CD4-positive, CD25-positive, alpha-beta regulatory T cell (primary cell): ENCODE measurements at regions not wholly inside any gene's neighbourhood (a gene's known extent, or its start where the extent isn't known, plus 50 kb on each side); places are given as distances from the start of the nearest gene placed in this dataset.
A peak's percentile ranks its signal among the peaks of the same experiment; 100 is the strongest.

Experiments
- ATAC-seq, 2 donors: fragments of 150-1000 bp; cut with Tn5 transposase; one replicate each; pipeline ENCODE4 v1.10.0; 2021; ENCODE audit warnings: low read depth in 2 of 2, moderate number of reproducible peaks in 2 of 2, moderate library complexity in 1 of 2
- DNase-seq, 3 donors: peaks; one replicate each; pipeline versions ENCODE4 v3.0.0 to v3.0.0-alpha.2; 2012 to 2022; ENCODE audit warnings: mixed read lengths in 1 of 3
- H3K27ac ChIP-seq: one replicate; pipeline ENCODE4 v1.7.0; 2013; ENCODE audit warnings: mild to moderate bottlenecking, low read length; ENCODE audit not compliant: insufficient read depth, poor library complexity, severe bottlenecking
- H3K27me3 ChIP-seq: one replicate; pipeline ENCODE4 v1.7.0; 2013; ENCODE audit warnings: low read length; ENCODE audit not compliant: control insufficient read depth, insufficient read depth
- H3K36me3 ChIP-seq: one replicate; pipeline ENCODE4 v1.7.0; 2013; ENCODE audit warnings: mild to moderate bottlenecking, low read length, moderate library complexity; ENCODE audit not compliant: control insufficient read depth, insufficient read depth
- H3K4me1 ChIP-seq: 2 replicates; pipeline ENCODE4 v1.7.0; 2013; ENCODE audit warnings: mild to moderate bottlenecking, low read length; ENCODE audit not compliant: insufficient read depth, control insufficient read depth, poor library complexity, severe bottlenecking
- H3K4me3 ChIP-seq: one replicate; pipeline ENCODE4 v1.7.0; 2013; ENCODE audit warnings: low read depth, mild to moderate bottlenecking, low read length, moderate library complexity
- H3K9me3 ChIP-seq, 2 experiments: 1 replicate in 1 of 2; 2 replicates in 1 of 2; pipeline ENCODE4 v1.7.0; 2013; ENCODE audit warnings: low read length in 2 of 2, mild to moderate bottlenecking in 1 of 2, moderate library complexity in 1 of 2; ENCODE audit not compliant: control insufficient read depth in 2 of 2
- H3K27ac Mint-ChIP-seq, 3 donors: one replicate each; pipeline ENCODE4 v1.8.0; 2020 to 2022; ENCODE audit warnings: mild to moderate bottlenecking in 3 of 3, mixed read lengths in 3 of 3, moderate library complexity in 2 of 3
- H3K27me3 Mint-ChIP-seq: one replicate; pipeline ENCODE4 v1.8.0; 2022; ENCODE audit warnings: mild to moderate bottlenecking, mixed read lengths
- H3K36me3 Mint-ChIP-seq: one replicate; pipeline ENCODE4 v1.8.0; 2020; ENCODE audit warnings: mixed read lengths
- H3K4me1 Mint-ChIP-seq, 4 donors: one replicate each; pipeline ENCODE4 v1.8.0; 2020 to 2022; ENCODE audit warnings: mixed read lengths in 4 of 4, mild to moderate bottlenecking in 1 of 4
- H3K4me3 Mint-ChIP-seq, 4 donors: one replicate each; pipeline ENCODE4 v1.8.0; 2020 to 2022; ENCODE audit warnings: mild to moderate bottlenecking in 4 of 4, mixed read lengths in 4 of 4, moderate library complexity in 3 of 4
- H3K9me3 Mint-ChIP-seq, 7 donors: one replicate each; pipeline ENCODE4 v1.8.0; 2020 to 2022; ENCODE audit warnings: mixed read lengths in 7 of 7, mild to moderate bottlenecking in 3 of 7, moderate library complexity in 2 of 7

DNA sequence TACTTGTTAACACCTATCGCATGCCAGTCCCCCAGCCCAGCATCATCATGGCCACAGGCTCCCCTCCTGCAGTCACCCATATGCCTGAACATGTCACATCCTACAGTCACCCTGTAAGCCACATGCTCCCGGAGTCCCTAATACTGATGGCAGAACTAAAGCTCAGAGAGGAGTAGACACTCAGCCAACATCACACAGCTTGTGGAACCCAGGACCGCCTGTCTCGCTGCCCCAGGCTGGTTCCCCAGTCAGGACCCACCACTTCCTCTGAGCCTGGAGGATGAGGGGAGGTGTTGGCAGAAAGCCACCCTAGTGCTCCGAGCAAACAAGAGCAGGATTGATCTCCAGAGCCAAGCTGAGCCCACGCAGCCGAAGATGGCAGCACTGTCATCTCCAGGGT is 85.0 kb upstream of the MYL10 start:
- Histone ChIP-seq H3K36me3 (no peaks in the 10 kb centered on the region), H3K9me3 (no peaks in the 10 kb centered on the region), H3K4me3 (no peak overlapping the region), H3K27ac (no peak overlapping the region), H3K27me3 (no peaks in the 10 kb centered on the region), H3K4me1 (no peaks in the 10 kb centered on the region)
- H3K4me1 Mint-ChIP-seq = no peaks in the 10 kb centered on the region
- DNase-seq = no peak
- no peak for ATAC-seq
- no peak overlapping the region for H3K4me3 Mint-ChIP-seq
- H3K27ac Mint-ChIP-seq = peak overlapping the region in 1 of 3 donors; percentile 48
- H3K9me3 Mint-ChIP-seq = peaks cover 0 to 3% (median 0%) of the 10 kb centered on the region in 7 donors
- no peaks in the 10 kb centered on the region for H3K36me3 Mint-ChIP-seq
- H3K27me3 Mint-ChIP-seq = peaks cover 12% of the 10 kb centered on the region

DNA sequence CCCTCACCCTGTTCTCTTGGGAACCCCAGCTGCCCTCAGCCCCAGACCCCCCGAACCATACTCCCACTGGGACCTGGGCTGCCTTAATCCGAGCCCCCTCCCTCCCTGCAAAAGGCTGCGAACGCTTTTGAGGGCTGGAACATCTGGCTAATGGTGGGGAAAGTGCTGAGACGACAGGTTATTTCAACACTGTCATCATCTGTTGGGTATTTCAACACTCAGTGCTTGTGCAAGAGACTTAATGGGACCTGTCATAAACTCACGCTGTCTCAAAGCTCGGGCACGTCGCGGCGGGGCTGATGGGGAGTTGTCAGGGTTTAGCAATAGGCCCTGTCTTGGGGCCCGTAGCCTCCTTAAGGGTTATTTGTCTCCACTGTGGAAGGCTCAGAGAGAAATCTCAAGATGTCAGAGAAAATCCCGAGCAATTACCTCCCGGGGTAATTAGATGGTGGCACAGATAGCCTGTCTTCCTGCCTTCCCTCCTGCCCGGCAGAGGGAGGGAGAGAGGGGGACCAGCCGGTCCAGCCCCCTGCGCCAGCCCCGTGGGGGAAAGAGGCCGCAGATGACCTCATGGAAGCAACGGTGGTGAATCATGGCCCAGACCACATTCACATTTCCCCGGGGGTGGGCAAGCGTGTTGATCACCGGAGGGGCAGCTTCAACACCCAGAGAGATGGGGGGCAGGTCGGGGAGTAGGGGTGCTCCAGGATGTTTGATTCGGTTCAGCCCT is 88.7 kb upstream of the MYL10 start:
- Histone ChIP-seq H3K36me3 (no peaks in the 10 kb centered on the region), H3K27ac (no peak overlapping the region), H3K4me3 (no peak overlapping the region), H3K27me3 (no peaks in the 10 kb centered on the region), H3K4me1 (no peaks in the 10 kb centered on the region), H3K9me3 (no peaks in the 10 kb centered on the region)
- peaks cover 0 to under 1% (median 0%) of the 10 kb centered on the region in 7 donors for H3K9me3 Mint-ChIP-seq
- no peak overlapping the region for H3K4me3 Mint-ChIP-seq
- H3K4me1 Mint-ChIP-seq = no peaks in the 10 kb centered on the region
- no peaks in the 10 kb centered on the region for H3K36me3 Mint-ChIP-seq
- H3K27ac Mint-ChIP-seq = no peak overlapping the region
- H3K27me3 Mint-ChIP-seq = peaks cover 7% of the 10 kb centered on the region
- ATAC-seq = peak in 1 of 2 donors; percentile 14
- no peak for DNase-seq

DNA sequence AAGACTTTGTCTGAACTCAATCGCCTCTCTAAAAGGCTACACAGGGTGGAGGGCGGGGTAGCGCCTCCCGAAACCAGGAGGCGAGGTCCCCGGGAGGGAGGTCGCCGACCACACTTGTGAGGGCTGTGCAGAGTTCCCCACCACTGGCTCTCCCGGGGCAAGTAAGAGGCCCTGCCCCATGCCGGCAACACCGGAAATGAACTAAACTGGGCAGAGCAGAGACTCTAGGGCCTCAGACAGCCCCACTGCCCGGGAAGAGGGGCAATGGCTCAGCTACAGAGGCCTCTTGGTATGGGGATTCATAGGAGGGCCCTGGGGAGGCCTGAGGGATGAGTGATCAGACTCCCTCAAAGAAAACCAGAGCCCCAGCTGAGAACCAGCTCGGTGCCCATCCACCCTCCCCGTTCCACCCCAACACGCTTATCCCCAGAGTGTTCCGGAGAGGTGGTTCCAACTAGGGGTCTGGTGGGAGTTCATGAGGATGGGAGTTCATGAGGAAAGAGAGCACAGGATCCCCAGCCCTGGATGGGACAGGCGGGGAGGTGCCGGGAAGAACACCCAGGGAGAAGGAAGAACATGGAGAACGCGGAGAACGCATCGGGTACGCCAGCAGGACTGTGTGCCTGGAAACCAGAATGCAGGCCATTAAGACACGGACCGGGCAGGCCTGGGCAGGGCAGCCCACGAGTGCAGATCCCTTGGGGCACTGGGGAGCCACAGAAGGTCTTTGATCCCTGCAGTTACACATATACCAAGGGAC is 89.4 kb upstream of the MYL10 start:
- Histone ChIP-seq H3K27ac (no peak overlapping the region), H3K9me3 (no peaks in the 10 kb centered on the region), H3K36me3 (no peaks in the 10 kb centered on the region), H3K4me3 (no peak overlapping the region), H3K4me1 (no peaks in the 10 kb centered on the region), H3K27me3 (no peaks in the 10 kb centered on the region)
- DNase-seq (no peak), ATAC-seq (no peak)
- Mint-ChIP-seq H3K9me3 (no peaks in the 10 kb centered on the region), H3K4me3 (no peak overlapping the region), H3K27ac (no peak overlapping the region), H3K27me3 (peaks cover 7% of the 10 kb centered on the region), H3K4me1 (no peaks in the 10 kb centered on the region), H3K36me3 (no peaks in the 10 kb centered on the region)

DNA sequence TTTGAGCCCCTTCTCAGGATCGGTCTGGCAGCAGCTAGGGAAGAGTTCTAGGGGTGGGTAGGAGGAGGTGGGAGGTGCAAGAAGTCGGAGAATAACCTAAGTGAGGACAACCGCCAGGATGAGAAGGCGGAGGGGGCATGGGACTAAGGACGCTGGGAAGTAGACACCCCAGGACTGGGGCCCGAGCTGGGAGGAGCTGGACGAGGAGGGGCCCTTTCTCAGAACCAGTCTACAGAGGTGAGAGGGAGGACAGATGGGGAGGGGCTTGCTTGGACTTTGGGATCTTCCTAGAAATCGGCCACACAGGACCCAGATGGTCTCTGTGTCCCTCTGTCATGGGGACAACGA is 90.0 kb upstream of the MYL10 start:
- Histone ChIP-seq H3K4me1 (no peaks in the 10 kb centered on the region), H3K4me3 (no peak overlapping the region), H3K36me3 (no peaks in the 10 kb centered on the region), H3K9me3 (no peaks in the 10 kb centered on the region), H3K27me3 (no peaks in the 10 kb centered on the region), H3K27ac (no peak overlapping the region)
- no peaks in the 10 kb centered on the region for H3K9me3 Mint-ChIP-seq
- no peak for ATAC-seq
- H3K4me3 Mint-ChIP-seq = no peak overlapping the region
- no peak overlapping the region for H3K27ac Mint-ChIP-seq
- no peaks in the 10 kb centered on the region for H3K4me1 Mint-ChIP-seq
- no peaks in the 10 kb centered on the region for H3K36me3 Mint-ChIP-seq
- DNase-seq = no peak
- H3K27me3 Mint-ChIP-seq = peaks cover 7% of the 10 kb centered on the region

DNA sequence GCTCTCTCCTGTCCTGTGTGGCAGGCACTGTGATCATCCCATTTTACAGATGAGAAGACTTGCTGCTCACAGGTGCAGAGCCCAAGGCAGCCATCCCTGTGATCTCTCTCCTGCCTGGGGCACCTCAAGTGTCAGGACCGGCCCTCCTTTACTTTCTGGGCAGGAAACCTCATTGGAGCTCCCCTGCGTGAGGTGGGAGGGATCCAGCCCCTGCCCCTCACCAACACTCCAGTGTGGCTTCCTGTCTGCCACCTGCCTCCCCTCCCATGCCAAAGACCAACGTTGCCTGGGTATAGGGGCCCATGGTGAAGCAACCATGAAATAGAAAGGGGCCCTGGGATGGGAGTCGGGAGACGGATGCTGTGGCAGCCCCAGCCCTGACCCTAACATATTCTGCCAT is 91.2 kb upstream of the MYL10 start:
- H3K4me1 ChIP-seq = no peaks in the 10 kb centered on the region
- no peak overlapping the region for H3K27ac Mint-ChIP-seq
- H3K9me3 Mint-ChIP-seq = no peaks in the 10 kb centered on the region
- no peaks in the 10 kb centered on the region for H3K9me3 ChIP-seq
- H3K4me1 Mint-ChIP-seq = no peaks in the 10 kb centered on the region
- H3K36me3 ChIP-seq = no peaks in the 10 kb centered on the region
- H3K27ac ChIP-seq = no peak overlapping the region
- peaks cover 7% of the 10 kb centered on the region for H3K27me3 Mint-ChIP-seq
- no peaks in the 10 kb centered on the region for H3K27me3 ChIP-seq
- ATAC-seq = no peak
- H3K4me3 Mint-ChIP-seq = no peak overlapping the region
- no peak for DNase-seq
- H3K4me3 ChIP-seq = no peak overlapping the region
- no peaks in the 10 kb centered on the region for H3K36me3 Mint-ChIP-seq

DNA sequence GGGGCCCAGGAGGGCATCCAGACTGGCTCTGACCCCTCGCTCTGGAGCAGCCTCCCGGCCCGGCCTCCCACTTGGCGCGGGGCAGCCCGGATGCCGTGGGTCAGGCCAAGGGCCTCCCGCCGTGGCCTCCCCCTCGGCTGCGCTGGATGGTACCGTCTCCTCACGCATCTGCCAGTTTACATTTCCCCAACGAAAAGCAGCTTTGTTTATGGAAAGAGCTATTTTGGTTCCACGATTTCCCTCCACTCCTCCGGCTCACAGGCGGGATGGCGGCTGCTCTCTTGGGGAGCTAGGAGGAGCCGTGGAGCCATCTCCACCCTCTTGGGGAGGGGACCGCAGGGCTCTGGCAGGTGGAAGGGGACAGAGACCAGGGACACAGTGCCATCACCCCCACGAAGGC is 93.2 kb upstream of the MYL10 start:
- Mint-ChIP-seq H3K36me3 (no peaks in the 10 kb centered on the region), H3K4me3 (no peak overlapping the region), H3K4me1 (no peaks in the 10 kb centered on the region), H3K9me3 (no peaks in the 10 kb centered on the region), H3K27ac (no peak overlapping the region), H3K27me3 (peaks cover 7% of the 10 kb centered on the region)
- H3K36me3 ChIP-seq = no peaks in the 10 kb centered on the region
- no peak for DNase-seq
- no peaks in the 10 kb centered on the region for H3K27me3 ChIP-seq
- H3K4me1 ChIP-seq = no peaks in the 10 kb centered on the region
- no peak overlapping the region for H3K27ac ChIP-seq
- no peak for ATAC-seq
- no peak overlapping the region for H3K4me3 ChIP-seq
- H3K9me3 ChIP-seq = no peaks in the 10 kb centered on the region

DNA sequence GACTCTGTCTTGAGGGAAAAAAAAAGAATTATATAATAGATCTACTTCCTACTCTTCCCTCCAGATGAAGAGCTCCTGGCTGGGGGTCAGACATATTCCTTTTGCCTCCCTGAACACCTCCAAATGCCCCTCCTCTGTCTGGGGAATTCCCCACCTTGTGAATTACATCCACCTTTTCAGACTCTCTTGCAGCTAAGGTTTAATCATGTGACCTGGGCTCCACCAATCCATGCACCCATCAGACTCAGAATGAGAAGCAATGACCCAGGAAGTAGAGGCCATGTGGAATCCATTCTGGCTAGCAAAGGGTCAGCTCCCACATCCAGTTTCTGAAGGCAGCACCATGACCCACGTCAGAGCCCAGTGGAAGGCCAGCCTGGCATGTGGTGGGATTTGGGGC is 93.6 kb upstream of the CUX1 start:
- H3K27me3 ChIP-seq = no peaks in the 10 kb centered on the region
- Mint-ChIP-seq H3K4me1 (no peaks in the 10 kb centered on the region), H3K4me3 (no peak overlapping the region), H3K27ac (no peak overlapping the region), H3K9me3 (peaks cover 0 to 2% (median 0%) of the 10 kb centered on the region in 7 donors), H3K27me3 (peaks cover 8% of the 10 kb centered on the region), H3K36me3 (no peaks in the 10 kb centered on the region)
- H3K9me3 ChIP-seq = no peaks in the 10 kb centered on the region
- DNase-seq (no peak), ATAC-seq (no peak)
- no peak overlapping the region for H3K27ac ChIP-seq
- no peaks in the 10 kb centered on the region for H3K4me1 ChIP-seq
- no peaks in the 10 kb centered on the region for H3K36me3 ChIP-seq
- no peak overlapping the region for H3K4me3 ChIP-seq

DNA sequence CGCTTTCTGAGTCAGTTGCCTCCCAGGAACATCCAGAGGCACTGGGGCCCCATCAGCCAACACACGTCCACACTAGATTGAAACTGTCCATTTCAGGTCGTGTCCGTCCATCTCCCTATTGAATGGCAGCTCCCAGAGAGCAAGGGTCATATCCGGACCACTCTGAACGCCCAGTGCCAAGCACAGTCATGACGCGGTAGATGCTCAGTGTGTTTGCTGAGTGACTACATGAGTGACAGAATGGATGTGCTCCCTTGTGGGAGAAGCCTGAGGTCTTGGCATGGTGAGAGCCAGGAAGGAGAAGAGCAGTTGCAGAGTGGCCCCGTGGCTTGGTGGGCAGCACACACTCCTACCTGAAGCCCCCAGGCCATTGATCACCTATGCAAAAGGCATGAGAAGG is 92.5 kb upstream of the CUX1 start:
- Histone ChIP-seq H3K4me1 (no peaks in the 10 kb centered on the region), H3K27me3 (no peaks in the 10 kb centered on the region), H3K27ac (no peak overlapping the region), H3K4me3 (no peak overlapping the region), H3K9me3 (no peaks in the 10 kb centered on the region), H3K36me3 (no peaks in the 10 kb centered on the region)
- no peak overlapping the region for H3K27ac Mint-ChIP-seq
- H3K4me1 Mint-ChIP-seq = no peaks in the 10 kb centered on the region
- no peak for DNase-seq
- no peaks in the 10 kb centered on the region for H3K36me3 Mint-ChIP-seq
- H3K9me3 Mint-ChIP-seq = peaks cover 0 to 2% (median 0%) of the 10 kb centered on the region in 7 donors
- no peak for ATAC-seq
- H3K4me3 Mint-ChIP-seq = no peak overlapping the region
- peaks cover 5% of the 10 kb centered on the region for H3K27me3 Mint-ChIP-seq
